Gastroesophageal sphincter (tissue), 3 donors: ENCODE measurements at regions not wholly inside any gene's neighbourhood (a gene's known extent, or its start where the extent isn't known, plus 50 kb on each side); places are given as distances from the start of the nearest gene placed in this dataset.

ENCODE experiments used
- EP300 ChIP-seq: sonication (generic); formaldehyde crosslinking; IDR thresholded peaks from one replicate; pipeline ENCODE4 v1.6.1; 2017; ENCODE audit warnings: antibody characterized with exemption, mild to moderate bottlenecking
- POLR2A ChIP-seq, 2 donors: fragments of 450-650 bp; IDR thresholded peaks; one replicate each; pipeline ENCODE4 v1.6.1; 2017; ENCODE audit warnings: antibody characterized with exemption in 2 of 2, mild to moderate bottlenecking in 2 of 2, moderate library complexity in 1 of 2
- POLR2AphosphoS5 ChIP-seq: sonication (generic); formaldehyde crosslinking; IDR thresholded peaks from one replicate; pipeline ENCODE4 v1.6.1; 2017; ENCODE audit warnings: antibody characterized with exemption
- TF ChIP-seq, protein P1 (sequence below), 4 experiments: fragments of 200-600 bp in 2 of 4; fragments of 450-650 bp in 2 of 4; sonication (generic) in 1 of 4; IDR thresholded peaks; one replicate each; pipeline ENCODE4 v1.5.1; 2017 to 2019; ENCODE audit warnings: antibody characterized with exemption in 4 of 4, mild to moderate bottlenecking in 2 of 4, moderate library complexity in 2 of 4

DNA sequence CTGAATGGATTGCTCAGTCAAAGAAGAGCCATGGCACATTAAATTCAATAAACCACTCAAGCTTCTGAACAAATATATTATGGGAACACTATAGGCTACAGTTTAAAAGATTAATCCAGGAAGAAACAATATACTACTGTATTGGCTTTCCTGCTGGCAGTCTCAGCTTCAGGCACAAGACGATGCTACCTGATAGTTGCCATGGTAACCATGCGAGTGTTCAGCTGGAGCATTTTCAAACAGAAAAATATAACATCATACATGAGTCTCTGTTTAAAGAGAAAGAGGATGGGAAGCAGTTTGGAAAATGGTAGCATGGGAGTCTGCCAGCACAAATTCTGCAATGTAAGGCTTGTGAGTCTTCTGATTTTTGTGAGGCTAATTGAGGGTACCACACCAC lies 65.9 kb upstream of the CPO start:
- TF ChIP-seq POLR2A (IDR thresholded peaks at IDR 0.05) = no peak
- TF ChIP-seq, protein P1, sequence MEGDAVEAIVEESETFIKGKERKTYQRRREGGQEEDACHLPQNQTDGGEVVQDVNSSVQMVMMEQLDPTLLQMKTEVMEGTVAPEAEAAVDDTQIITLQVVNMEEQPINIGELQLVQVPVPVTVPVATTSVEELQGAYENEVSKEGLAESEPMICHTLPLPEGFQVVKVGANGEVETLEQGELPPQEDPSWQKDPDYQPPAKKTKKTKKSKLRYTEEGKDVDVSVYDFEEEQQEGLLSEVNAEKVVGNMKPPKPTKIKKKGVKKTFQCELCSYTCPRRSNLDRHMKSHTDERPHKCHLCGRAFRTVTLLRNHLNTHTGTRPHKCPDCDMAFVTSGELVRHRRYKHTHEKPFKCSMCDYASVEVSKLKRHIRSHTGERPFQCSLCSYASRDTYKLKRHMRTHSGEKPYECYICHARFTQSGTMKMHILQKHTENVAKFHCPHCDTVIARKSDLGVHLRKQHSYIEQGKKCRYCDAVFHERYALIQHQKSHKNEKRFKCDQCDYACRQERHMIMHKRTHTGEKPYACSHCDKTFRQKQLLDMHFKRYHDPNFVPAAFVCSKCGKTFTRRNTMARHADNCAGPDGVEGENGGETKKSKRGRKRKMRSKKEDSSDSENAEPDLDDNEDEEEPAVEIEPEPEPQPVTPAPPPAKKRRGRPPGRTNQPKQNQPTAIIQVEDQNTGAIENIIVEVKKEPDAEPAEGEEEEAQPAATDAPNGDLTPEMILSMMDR (IDR thresholded peaks at IDR 0.05) = no peak
- TF ChIP-seq POLR2AphosphoS5 = no peak
- no peak for TF ChIP-seq EP300
